ENCODE measurements at regions not wholly inside any gene's neighbourhood (a gene's known extent, or its start where the extent isn't known, plus 50 kb on each side); places are given as distances from the start of the nearest gene placed in this dataset.

GRCh38 chr6:100078509-100078908 lies 84.5 kb upstream of the MCHR2 start:
- Histone ChIP-seq H3K4me3 (no peak overlapping the region), H3K9ac (ENCODE audit: control insufficient read depth, insufficient read depth, low read length) (no peak overlapping the region), H3K36me3 (ENCODE audit: control insufficient read depth in 2 of 2, insufficient read depth in 2 of 2, low read length in 1 of 2) (no peaks in the 10 kb centered on the region), H3K79me2 (ENCODE audit: control insufficient read depth, insufficient read depth, low read length) (no peaks in the 10 kb centered on the region), H3K4me1 (ENCODE audit: control insufficient read depth, insufficient read depth, low read length) (no peaks in the 10 kb centered on the region), H3K9me3 (replicated peaks; ENCODE audit: control insufficient read depth, insufficient read depth, low read length) (no peaks in the 10 kb centered on the region), H3K4me2 (ENCODE audit: control insufficient read depth, insufficient read depth) (no peak overlapping the region), H2AFZ (ENCODE audit: control insufficient read depth, low read depth, low read length) (no peak overlapping the region), H4K20me1 (ENCODE audit: control insufficient read depth, insufficient read depth) (no peaks in the 10 kb centered on the region), H3K27ac (ENCODE audit: control insufficient read depth, insufficient read depth) (no peak overlapping the region), H3K27me3 (replicated peaks in 1 of 2; ENCODE audit: control insufficient read depth in 2 of 2, insufficient read depth in 2 of 2, low read length in 1 of 2) (no peaks in the 10 kb centered on the region)
- BruUV-seq (replicated peaks), result no TSS peak
- ChIA-PET SMC1A (ENCODE audit: uncharacterized antibody, unreplicated experiment) (interaction anchor here (0.8 kb wide), 1 partner anchor 13 kb away, joined by 3 read pairs; no protein-coding TSS in a partner anchor), RAD21 (ENCODE audit: unreplicated experiment) (interaction anchor here (1.4 to 1.9 kb wide), 2 partner anchors 19 to 22 kb away, joined by 4 read pairs; no protein-coding TSS in a partner anchor), POLR2A (no interaction called here), CTCF (no interaction called here)
- peak; percentile 76 for ATAC-seq
- WGBS (ENCODE audit: insufficient coverage, insufficient replicate concordance, low lambda C conversion rate, missing lambda C conversion rate), result 52% methylated on average over 5 of the region's 5 CpGs
- in situ Hi-C loops (cut with MboI) (no loop called here), intact Hi-C loops (cut with micrococcal nuclease; ENCODE audit: unreplicated experiment) (no loop called here)
- no peak for DNase-seq (ENCODE audit: low read depth, low spot score)
- no peak for TF ChIP-seq CBFB (IDR thresholded peaks at IDR 0.05; ENCODE audit: low read depth)
- 0 out of 6 replicates have a peak, but pooled peaks of 1 of the 3 experiments have one; percentile 22 for TF ChIP-seq CTCF (IDR thresholded peaks at IDR 0.05 in 2 of 3, conservative IDR thresholded peaks at IDR 0.05 in 1 of 3; ENCODE audit: control insufficient read depth in 2 of 3, extremely low read depth in 1 of 3, insufficient read depth in 1 of 3, low read depth in 3 of 3, low read length in 3 of 3)
- no peak for FAIRE-seq

- H3K9me3 ChIP-seq (replicated peaks; ENCODE audit: control insufficient read depth, insufficient read depth, low read length), result no peaks in the 10 kb centered on the region
- ChIA-PET RAD21 (ENCODE audit: unreplicated experiment) (no interaction called here), CTCF (no interaction called here), POLR2A (no interaction called here), SMC1A (ENCODE audit: uncharacterized antibody, unreplicated experiment) (interaction anchor here (1.0 to 1.5 kb wide), 2 partner anchors 13 to 21 kb away, joined by 3 read pairs; no protein-coding TSS in a partner anchor)
- intact Hi-C loops (cut with micrococcal nuclease; ENCODE audit: unreplicated experiment) (no loop called here), in situ Hi-C loops (cut with MboI) (no loop called here)
- H3K27ac ChIP-seq (ENCODE audit: control insufficient read depth, insufficient read depth), result no peak overlapping the region
- no peaks in the 10 kb centered on the region for H4K20me1 ChIP-seq (ENCODE audit: control insufficient read depth, insufficient read depth)
- no peaks in the 10 kb centered on the region for H3K79me2 ChIP-seq (ENCODE audit: control insufficient read depth, insufficient read depth, low read length)
- no peaks in the 10 kb centered on the region; a peak in 1 of 4 replicates for H3K27me3 ChIP-seq (replicated peaks in 1 of 2; ENCODE audit: control insufficient read depth in 2 of 2, insufficient read depth in 2 of 2, low read length in 1 of 2)
- no peak for TF ChIP-seq PRDM15 (CRISPR knock-in tag; IDR thresholded peaks at IDR 0.05)
- H3K9ac ChIP-seq (ENCODE audit: control insufficient read depth, insufficient read depth, low read length), result no peak overlapping the region
- H3K4me1 ChIP-seq (ENCODE audit: control insufficient read depth, insufficient read depth, low read length), result no peaks in the 10 kb centered on the region
- ATAC-seq (no peak), FAIRE-seq (no peak), DNase-seq (ENCODE audit: low read depth, low spot score) (no peak)
- no TSS peak for BruUV-seq (replicated peaks)
- WGBS (ENCODE audit: insufficient coverage, insufficient replicate concordance, low lambda C conversion rate, missing lambda C conversion rate), result 7% methylated on average over 1 of the region's 1 CpG
- H2AFZ ChIP-seq (ENCODE audit: control insufficient read depth, low read depth, low read length), result no peak overlapping the region
- no peak overlapping the region for H3K4me3 ChIP-seq
- H3K36me3 ChIP-seq (ENCODE audit: control insufficient read depth in 2 of 2, insufficient read depth in 2 of 2, low read length in 1 of 2), result no peaks in the 10 kb centered on the region
- H3K4me2 ChIP-seq (ENCODE audit: control insufficient read depth, insufficient read depth), result no peak overlapping the region
These were observed 71.3 kb upstream of the MCHR2 start for GRCh38 chr6:100065348-100065747.

Data from GM12878 (cell line).